DND-41 (cell line): ENCODE measurements at regions not wholly inside any gene's neighbourhood (a gene's known extent, or its start where the extent isn't known, plus 50 kb on each side); places are given as distances from the start of the nearest gene placed in this dataset.

Source experiments
- ATAC-seq: fragments of 200-7000 bp; cut with Tn5 transposase; 3 replicates; pipeline ENCODE4 v1.9.1; 2021; ENCODE audit warnings: low read depth; ENCODE audit not compliant: insufficient read depth
- DNase-seq: peaks from one replicate; pipeline ENCODE4 v3.0.0-alpha.2; 2020
- H2AFZ ChIP-seq: 2 replicates; pipeline ENCODE4 v1.6.0; 2012; ENCODE audit warnings: low read depth, low read length
- H3K27ac ChIP-seq: 2 replicates; pipeline ENCODE4 v1.5.1; 2012; ENCODE audit warnings: low read length, inconsistent platforms
- H3K27me3 ChIP-seq: fragments of 200-600 bp; sonication (generic); 2 replicates; pipeline ENCODE4 v1.6.0; 2012; ENCODE audit warnings: low read length, mild to moderate bottlenecking, inconsistent platforms; ENCODE audit not compliant: insufficient read depth, poor library complexity
- H3K36me3 ChIP-seq: 2 replicates; pipeline ENCODE4 v1.5.1; 2012; ENCODE audit warnings: low read length, inconsistent platforms; ENCODE audit not compliant: insufficient read depth
- H3K4me1 ChIP-seq: 2 replicates; pipeline ENCODE4 v1.5.1; 2012; ENCODE audit warnings: mild to moderate bottlenecking, low read length; ENCODE audit not compliant: insufficient read depth
- H3K4me2 ChIP-seq: 2 replicates; pipeline ENCODE4 v1.6.0; 2012; ENCODE audit warnings: mild to moderate bottlenecking, moderate library complexity, low read length, inconsistent platforms; ENCODE audit not compliant: insufficient read depth
- H3K4me3 ChIP-seq, 2 experiments: fragments of 200-600 bp in 1 of 2; shearing (Covaris generic) in 1 of 2; 2 replicates each; pipeline ENCODE4 v1.5.1; 2012 to 2016; ENCODE audit warnings: inconsistent platforms in 2 of 2, low read length in 2 of 2, mild to moderate bottlenecking in 2 of 2, low read depth in 1 of 2, moderate library complexity in 1 of 2
- H3K79me2 ChIP-seq: 2 replicates; pipeline ENCODE4 v1.6.0; 2012; ENCODE audit warnings: low read length, inconsistent platforms; ENCODE audit not compliant: insufficient read depth
- H3K9ac ChIP-seq: 2 replicates; pipeline ENCODE4 v1.6.0; 2012; ENCODE audit warnings: low read depth, mild to moderate bottlenecking, inconsistent platforms, low read length, moderate library complexity
- H3K9me3 ChIP-seq: 2 replicates; pipeline ENCODE4 v1.5.1; 2012; ENCODE audit warnings: low read length, moderate library complexity, mild to moderate bottlenecking, inconsistent platforms; ENCODE audit not compliant: insufficient read depth, severe bottlenecking
- H4K20me1 ChIP-seq: 2 replicates; pipeline ENCODE4 v1.6.0; 2012; ENCODE audit warnings: low read length; ENCODE audit not compliant: insufficient read depth
- CTCF ChIP-seq: IDR thresholded peaks from 2 replicates; pipeline ENCODE4 v1.5.1; 2012; ENCODE audit warnings: borderline replicate concordance, low read length, moderate library complexity, mild to moderate bottlenecking; ENCODE audit not compliant: poor library complexity, severe bottlenecking; ENCODE audit errors: extremely low read depth
- EZH2 ChIP-seq: IDR thresholded peaks from 3 replicates; pipeline ENCODE4 v1.6.1; 2012; ENCODE audit warnings: borderline replicate concordance, low read depth, mild to moderate bottlenecking, moderate library complexity, low read length, inconsistent platforms; ENCODE audit not compliant: severe bottlenecking

GRCh38 chr1:87452648-87453047, 124.0 kb downstream of the LMO4 start:
- Histone ChIP-seq H3K9me3 (no peaks in the 10 kb centered on the region), H4K20me1 (no peaks in the 10 kb centered on the region), H3K4me1 (no peaks in the 10 kb centered on the region), H2AFZ (no peak overlapping the region), H3K4me2 (no peak overlapping the region), H3K27ac (no peak overlapping the region), H3K4me3 (no peak overlapping the region), H3K79me2 (no peaks in the 10 kb centered on the region), H3K9ac (no peak overlapping the region), H3K36me3 (no peaks in the 10 kb centered on the region), H3K27me3 (no peaks in the 10 kb centered on the region)
- TF ChIP-seq CTCF = no peak
- TF ChIP-seq EZH2 = no peak
- DNase-seq (no peak), ATAC-seq (no peak)

- H3K27ac ChIP-seq = no peak overlapping the region
- TF ChIP-seq CTCF = no peak
- TF ChIP-seq EZH2 = no peak
- H3K4me2 ChIP-seq = no peak overlapping the region
Measured at GRCh38 chr1:87457408-87457807, 128.7 kb downstream of the LMO4 start.

GRCh38 chr1:87462894-87463293, 134.2 kb downstream of the LMO4 start:
- H3K36me3 ChIP-seq = no peaks in the 10 kb centered on the region
- no peaks in the 10 kb centered on the region for H3K4me1 ChIP-seq
- no peak for TF ChIP-seq EZH2
- TF ChIP-seq CTCF = no peak
- no peak overlapping the region for H2AFZ ChIP-seq
- no peak overlapping the region for H3K27ac ChIP-seq
- no peak for DNase-seq
- no peak overlapping the region for H3K9ac ChIP-seq
- ATAC-seq = no peak
- H3K79me2 ChIP-seq = no peaks in the 10 kb centered on the region
- H3K4me2 ChIP-seq = no peak overlapping the region
- no peak overlapping the region for H3K4me3 ChIP-seq
- no peaks in the 10 kb centered on the region for H3K27me3 ChIP-seq
- no peaks in the 10 kb centered on the region for H4K20me1 ChIP-seq
- no peaks in the 10 kb centered on the region for H3K9me3 ChIP-seq

More at GRCh38 chr1:87457408-87457807, 128.7 kb downstream of the LMO4 start:
- Histone ChIP-seq H2AFZ (no peak overlapping the region), H3K36me3 (no peaks in the 10 kb centered on the region), H3K9ac (no peak overlapping the region), H3K4me3 (no peak overlapping the region), H3K4me1 (no peaks in the 10 kb centered on the region), H3K79me2 (no peaks in the 10 kb centered on the region), H3K9me3 (no peaks in the 10 kb centered on the region), H4K20me1 (no peaks in the 10 kb centered on the region), H3K27me3 (no peaks in the 10 kb centered on the region)
- ATAC-seq (no peak), DNase-seq (no peak)

- Histone ChIP-seq H3K9ac (no peak overlapping the region), H3K9me3 (no peaks in the 10 kb centered on the region), H3K4me1 (no peaks in the 10 kb centered on the region), H3K27ac (no peak overlapping the region), H2AFZ (no peak overlapping the region), H3K79me2 (no peaks in the 10 kb centered on the region), H3K27me3 (no peaks in the 10 kb centered on the region), H3K4me2 (no peak overlapping the region), H3K36me3 (no peaks in the 10 kb centered on the region), H3K4me3 (no peak overlapping the region), H4K20me1 (no peaks in the 10 kb centered on the region)
- DNase-seq = no peak
- no peak for ATAC-seq
- TF ChIP-seq CTCF = no peak
- no peak for TF ChIP-seq EZH2
Measured at GRCh38 chr1:87464022-87464490, 135.4 kb downstream of the LMO4 start.
